Left ventricle myocardium superior (tissue), 1 donor: ENCODE measurements at regions not wholly inside any gene's neighbourhood (a gene's known extent, or its start where the extent isn't known, plus 50 kb on each side); places are given as distances from the start of the nearest gene placed in this dataset.

Experiments used
- ATAC-seq: fragments of 200-7000 bp; cut with Tn5 transposase; one replicate; pipeline ENCODE4 v1.9.1; 2020; ENCODE audit warnings: mild to moderate bottlenecking, moderate library complexity
- DNase-seq: peaks from one replicate; pipeline ENCODE4 v3.0.0-alpha.2; 2020
- intact Hi-C: fragments of 100-400 bp; cut with micrococcal nuclease; formaldehyde crosslinking; loops from one replicate; pipeline ENCODE4 v1.11.0; 2022
- donor health status: DM: no; HTN: yes; CAD: no; lungs with severe emphysema.

DNA sequence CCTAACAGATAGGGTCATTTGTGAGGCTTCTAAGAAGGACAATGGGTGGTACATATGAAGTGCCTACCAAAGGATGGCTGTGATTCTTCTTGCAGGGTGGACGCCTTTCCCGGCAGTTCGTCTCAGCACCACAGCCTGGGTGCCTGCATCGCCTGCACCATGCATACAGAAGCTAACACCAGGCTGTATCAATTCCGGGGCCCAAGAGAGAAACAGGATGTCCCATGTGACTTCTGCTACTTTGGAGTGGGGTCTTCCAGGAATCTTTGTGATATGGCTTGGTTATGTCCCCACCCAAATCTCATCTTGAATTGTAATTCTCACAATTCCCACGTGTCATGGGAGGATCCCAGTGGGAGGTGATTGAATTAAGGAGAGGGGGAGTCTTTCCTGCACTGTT is 251.6 kb upstream of the TNRC6C start:
- intact Hi-C loops, result no loop called here
- no peak for ATAC-seq
- DNase-seq, result no peak

DNA sequence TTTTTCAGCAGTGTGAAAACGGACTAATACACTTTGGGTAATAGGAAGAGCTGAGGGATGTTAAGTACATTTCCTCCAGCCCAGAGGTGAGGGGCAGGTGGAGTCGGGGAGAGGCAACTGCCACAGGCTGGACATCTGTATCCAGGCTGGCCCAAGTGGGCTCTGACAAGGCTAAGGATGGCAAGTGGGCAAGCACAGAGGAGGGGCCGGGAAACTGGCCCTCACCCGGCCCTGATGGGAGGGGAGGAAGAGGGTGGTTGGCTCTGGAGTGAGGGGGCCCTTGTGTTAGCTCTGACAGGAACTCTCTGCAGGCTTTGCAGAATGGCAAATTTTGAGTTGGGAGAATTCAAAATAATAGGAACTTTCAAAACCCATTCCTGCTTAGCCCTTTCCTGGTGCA is 251.0 kb upstream of the TNRC6C start:
- DNase-seq, result no peak
- no peak for ATAC-seq
- intact Hi-C loops, result no loop called here

DNA sequence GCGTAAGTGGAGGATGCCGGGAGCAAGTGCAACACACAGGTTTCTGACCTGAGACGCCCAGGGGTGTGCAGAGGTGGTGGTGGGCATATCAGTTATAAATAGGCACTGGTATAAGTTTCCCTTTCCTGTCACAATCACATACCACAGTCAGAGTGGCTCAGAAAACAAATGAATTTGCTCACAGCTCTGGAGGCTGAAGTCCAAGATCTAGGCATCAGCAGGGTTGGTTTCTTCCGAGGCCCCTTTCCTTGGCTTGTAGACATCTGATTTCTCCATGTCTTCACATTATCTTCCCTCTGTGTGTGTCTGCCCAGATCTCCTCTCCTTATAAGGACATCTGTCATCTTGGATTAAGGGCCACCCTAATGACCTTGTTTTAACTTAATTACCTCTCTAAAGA is 250.5 kb upstream of the TNRC6C start:
- DNase-seq (no peak), ATAC-seq (no peak)
- intact Hi-C loops, result no loop called here

DNA sequence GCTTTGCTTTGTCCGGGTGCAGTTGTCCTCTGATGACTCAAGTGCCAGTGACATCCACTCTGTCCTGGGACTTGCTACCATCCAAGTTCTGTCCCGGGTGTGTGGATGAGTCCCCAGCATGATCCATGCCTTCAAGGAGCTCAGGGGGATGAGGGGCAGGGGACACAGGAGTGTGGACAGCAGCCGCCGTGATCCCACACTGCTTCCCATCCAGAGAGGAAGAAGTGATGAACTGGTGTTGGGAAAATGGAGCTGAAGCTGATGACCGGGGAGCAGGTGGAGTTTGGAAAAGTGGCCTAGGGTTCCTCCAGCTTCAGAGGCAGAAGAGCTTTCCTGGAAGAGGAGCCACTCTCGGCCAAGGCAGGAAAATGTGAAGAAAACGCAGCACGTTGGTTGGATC is 249.6 kb upstream of the TNRC6C start:
- intact Hi-C loops, result no loop called here
- ATAC-seq (no peak), DNase-seq (no peak)

DNA sequence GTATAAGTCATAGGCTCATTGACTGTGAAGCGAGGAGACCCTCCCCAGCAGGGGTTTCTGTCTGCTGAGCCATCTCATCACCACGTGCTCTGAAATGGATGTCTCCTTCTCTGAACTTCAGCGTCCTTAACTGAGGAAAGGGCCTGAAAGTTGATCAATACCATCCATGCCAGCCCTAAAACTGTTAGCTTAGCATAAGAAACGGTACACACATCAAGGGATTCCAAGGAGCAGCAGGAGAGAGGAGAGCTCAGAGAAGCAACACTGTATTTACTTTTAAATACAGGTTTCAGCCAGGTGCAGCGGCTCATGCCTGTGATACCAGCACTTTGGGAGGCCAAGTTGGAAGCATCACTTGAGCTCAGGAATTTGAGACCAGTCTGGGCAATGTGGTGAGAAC is 248.9 kb upstream of the TNRC6C start:
- intact Hi-C loops, result no loop called here
- DNase-seq, result no peak
- ATAC-seq, result no peak

DNA sequence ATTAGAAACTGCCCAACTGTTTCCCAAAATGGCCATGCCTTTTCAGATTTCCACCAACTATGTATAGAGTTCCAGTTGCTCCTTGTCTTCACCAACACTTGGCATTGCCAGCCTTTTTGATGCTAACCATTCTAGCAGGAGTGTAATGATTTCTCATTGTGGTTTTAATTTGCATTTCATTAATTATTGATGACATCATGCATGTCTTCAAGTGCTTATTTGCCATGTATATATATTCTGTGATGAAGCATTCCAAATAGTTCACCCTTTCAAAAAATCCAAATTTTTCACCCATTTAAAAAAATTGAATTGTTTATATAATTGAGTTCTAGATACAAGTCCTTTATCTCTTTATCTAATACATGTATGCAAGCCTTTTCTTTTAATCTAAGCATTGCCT is 245.9 kb upstream of the TNRC6C start:
- DNase-seq (no peak), ATAC-seq (no peak)
- intact Hi-C loops, result no loop called here

DNA sequence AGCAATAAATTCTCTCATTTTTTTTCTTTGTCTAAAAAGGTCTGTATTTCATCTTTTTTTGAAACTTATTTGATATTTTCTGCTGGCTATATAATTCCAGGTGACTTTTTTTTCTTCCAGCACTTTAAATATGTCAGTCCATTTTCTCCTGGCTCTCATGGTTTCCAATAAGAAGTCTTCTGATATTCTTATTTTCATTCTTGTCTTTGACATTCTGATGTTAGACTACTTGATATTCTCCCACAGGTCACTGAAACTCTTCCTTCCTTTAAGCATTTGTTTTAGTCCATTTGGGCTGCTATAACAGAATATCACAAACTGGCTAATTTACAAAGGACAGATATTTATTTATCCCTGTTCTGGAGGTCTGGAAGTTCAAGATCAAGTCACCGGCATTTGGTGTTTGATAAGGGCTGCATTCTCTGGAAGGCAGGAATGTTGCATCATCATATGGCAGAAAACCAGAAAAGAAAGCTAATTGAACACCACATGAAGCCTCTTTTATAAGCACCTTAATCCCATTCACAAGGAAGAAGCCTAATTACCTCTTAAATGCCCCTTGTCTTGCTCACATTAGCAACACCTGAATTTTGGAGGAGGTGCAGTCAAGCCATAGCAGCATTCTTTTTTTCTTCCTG is 242.1 kb upstream of the TNRC6C start:
- DNase-seq (no peak), ATAC-seq (no peak)
- intact Hi-C loops, result no loop called here

DNA sequence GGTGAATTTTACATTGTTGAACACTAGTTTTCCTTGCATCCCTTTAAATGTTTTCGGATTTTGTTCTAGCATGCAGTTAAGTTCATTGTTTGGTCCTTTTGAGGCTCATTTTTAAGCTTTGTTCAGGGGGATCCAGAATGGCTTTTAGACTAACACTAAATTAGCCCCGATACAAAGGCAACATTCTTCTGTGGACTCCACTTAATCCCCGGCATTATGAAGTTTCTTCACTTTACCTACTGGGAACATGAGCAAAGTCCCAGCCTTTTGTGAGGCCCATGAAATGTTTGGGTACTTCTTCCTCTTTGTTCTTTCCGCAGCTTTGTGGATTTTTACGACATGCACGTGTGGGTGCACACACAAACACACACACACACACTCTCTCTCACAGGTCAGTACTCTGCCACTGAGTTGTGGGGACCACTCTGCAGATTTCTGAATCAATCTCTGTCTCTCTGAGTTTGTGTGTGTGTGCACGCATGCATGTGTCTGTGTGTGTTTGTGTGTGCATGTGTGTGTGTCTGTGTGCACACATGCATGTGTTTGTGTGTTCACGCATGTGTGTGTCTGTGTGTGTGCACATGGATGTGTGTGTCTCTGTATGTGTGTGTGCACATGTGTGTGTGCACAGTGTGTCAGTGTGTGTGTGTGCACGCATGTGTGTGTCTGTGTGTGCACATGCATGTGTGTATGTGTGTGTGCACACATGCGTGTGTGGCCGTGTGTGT is 240.4 kb upstream of the TNRC6C start:
- intact Hi-C loops, result no loop called here
- no peak for DNase-seq
- no peak for ATAC-seq

DNA sequence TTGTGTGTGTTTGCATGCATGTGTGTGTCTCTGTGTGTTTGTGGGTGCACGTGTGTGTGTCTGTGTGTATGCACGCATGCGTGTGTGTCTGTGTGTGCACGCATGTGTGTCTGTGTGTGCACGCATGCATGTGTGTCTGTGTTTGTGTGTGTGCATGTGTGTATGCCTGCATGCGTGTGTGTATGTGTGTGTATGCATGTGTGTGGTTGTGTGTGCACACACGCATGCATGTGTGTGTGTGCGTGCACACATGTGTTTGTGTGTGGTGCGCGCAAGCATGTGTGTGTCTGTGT is 239.9 kb upstream of the TNRC6C start:
- intact Hi-C loops, result no loop called here
- ATAC-seq, result no peak
- no peak for DNase-seq

DNA sequence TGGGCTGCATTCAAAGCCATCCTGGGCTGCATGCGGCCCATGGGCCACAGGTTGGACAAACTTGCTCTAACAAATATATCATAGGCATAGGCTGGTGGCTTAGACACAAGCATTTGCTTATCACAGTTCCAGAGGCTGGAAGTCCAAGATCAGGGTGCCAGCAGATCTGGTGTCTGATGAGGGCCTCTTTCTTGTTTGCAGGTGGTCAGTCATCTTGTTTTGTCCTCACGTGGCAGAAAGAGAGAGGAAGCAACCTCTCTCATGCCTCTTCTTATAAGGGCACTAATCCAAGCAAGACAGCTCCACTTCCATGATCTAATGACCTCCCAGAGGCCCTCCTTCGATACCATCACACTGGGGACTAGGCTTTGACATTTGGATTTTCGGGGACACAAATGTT is 238.7 kb upstream of the TNRC6C start:
- DNase-seq (no peak), ATAC-seq (no peak)
- intact Hi-C loops, result no loop called here

DNA sequence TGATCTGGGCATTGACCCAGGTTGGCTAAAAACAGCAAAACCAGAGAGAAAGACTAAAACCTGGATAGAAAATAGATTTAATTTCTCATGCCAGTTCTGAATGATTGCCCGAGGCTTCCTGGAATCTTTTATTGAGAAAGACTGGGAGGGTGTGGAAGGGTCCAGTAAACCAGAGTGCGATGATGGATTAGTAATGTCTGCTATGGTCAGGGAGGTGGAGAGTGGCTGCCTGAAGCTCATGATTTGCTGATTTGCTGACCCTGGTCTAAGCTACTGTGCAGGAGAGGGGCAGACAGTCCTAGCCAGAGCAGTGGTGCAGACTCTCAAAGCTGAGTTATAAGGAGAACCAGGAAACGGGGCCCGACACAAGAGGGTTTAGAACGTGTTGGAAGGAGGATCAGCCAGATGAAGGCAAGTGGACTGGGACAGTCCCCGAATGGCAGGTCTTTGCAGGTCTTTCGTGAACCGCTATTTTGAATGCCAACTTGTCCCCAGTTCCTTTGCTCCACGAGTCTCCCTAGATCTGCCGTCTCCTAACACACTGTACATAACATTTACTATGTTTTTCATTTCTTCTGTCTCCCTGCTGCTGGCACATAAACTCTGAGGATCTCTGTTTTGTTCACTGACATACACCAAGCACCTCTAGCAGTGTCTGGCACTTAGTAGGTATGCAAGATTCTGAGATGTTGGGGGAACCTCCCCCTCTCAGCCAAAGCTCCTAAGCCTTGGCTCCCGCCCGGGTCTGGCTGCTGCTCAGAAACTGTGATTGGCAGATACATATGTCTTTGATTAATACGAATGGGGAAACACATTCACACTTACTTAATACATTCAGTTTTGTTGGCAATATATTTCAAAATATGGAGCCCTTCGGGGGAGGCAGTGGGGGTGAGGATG is 237.3 kb upstream of the TNRC6C start:
- no peak for DNase-seq
- ATAC-seq, result no peak
- intact Hi-C loops, result no loop called here

DNA sequence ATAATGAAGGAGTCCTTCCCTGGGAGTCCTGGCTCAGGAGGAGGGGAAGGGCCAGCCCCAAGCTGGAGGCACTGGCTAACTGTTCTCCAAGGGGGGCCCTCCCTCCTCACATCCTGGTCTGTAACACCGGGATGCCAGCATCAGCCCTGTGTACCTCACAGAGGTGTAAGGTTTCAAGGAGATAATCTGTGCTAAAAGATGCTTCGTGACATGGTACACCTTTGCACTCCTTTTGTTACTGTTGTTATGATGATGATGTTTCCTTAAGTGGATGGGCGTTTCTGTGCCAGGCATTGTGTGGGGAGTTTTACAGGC is 236.7 kb upstream of the TNRC6C start:
- no peak for ATAC-seq
- intact Hi-C loops, result no loop called here
- no peak for DNase-seq

DNA sequence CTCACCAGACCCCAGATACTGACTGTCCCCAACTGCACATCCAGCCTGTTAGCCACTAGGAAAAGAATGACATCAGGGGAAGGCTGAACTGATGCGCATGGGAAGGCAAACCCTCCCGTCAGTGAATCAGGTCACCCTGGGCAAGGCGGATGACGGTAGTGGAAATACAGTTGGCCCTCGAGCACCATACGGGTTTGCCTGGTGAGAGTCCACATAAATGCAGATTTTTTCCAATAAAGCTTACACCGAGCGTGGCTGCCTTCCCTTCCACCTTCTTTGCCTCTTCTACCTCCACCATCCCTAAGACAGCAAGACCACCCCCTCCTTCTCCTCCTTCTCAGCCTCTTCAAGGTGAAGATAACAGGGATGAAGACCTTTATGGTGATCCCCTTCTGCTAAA is 236.1 kb upstream of the TNRC6C start:
- no peak for ATAC-seq
- intact Hi-C loops, result no loop called here
- no peak for DNase-seq

DNA sequence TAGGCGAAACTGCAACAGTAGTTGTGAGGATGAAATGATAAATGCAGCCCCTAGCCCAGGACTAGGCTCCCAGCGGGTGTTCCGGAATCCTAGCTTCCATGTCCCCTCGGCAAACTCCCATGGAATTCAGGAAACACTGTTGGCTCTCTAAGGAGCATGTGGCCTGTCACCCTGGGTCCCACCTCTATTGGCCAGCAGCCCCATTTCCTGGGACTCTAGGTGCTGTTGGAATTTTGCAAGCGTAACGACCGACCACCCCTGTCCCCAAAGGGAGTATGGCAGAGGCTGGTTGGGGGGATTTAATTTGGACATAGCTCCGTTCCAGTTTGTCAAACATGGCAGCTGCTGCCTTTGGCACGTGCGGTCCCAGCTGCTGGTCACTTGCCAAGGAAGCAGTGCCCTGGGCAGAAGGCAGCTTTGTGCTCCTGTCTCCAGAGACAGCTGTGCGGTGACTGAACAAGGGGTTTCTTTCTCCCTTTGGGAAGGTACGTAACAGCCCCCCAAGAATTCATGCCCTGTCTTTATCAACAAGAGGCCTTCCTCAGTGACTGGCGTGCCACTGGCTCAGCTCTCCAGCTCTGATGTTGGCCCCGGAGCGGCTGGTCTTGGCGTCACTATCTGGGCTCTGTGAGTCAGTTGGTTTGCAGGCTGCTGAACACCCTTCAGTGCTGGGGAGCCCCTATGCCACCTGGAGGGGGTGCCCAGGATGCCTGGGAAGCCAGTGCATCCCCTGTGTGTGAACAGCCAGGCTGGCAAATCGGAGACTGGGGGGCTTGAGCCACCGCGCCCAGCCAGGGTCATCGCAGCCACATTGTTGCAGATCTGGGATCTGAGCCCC is 235.2 kb upstream of the TNRC6C start:
- DNase-seq (peak; percentile 61), ATAC-seq (no peak)
- intact Hi-C loops, result no loop called here

DNA sequence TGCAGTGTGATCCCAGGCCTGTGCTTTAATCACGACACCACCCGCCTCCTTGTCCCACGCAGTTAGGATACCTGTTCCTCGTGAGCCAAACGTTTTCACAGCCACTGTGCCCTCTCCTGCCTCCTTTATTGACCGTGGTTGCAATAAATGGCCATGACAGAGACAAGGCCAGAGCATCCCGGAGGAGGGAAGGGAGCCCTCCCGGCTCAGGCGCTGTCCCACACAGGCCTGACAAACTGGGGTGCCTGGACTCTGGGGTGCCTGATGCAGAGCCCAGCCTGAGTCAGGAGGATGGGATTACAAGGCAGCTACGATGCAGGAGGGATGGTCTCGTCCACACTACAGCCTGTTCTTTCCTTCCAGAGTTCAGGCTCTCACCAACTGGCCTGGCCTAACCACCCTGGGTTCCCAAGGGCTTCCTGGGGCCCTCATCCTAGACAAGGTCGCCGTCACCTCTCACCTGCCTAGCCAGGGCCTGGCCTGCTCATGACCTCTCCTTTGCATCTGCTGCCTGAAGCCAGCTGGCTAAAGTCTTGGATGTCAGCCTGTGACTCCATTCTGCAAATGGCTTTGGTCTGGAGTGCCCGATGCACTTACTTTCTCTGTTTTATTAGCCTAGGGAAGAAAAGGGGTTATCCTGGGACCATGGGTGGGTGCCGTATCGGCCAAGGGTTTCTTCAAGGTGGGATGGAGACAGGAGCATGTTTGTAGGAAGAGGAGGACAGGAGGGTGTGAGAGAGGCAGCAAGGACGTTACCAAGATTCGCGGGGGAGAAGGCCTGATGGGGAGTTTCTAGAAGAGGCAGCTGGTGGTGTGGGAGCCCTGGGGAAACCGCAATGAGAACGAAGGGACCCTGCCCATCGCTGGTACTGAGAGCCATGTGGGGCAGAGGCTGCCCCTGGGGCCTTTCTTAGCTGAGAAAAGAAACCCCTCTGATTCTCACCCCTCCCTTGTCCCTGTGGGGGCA is 234.3 kb upstream of the TNRC6C start:
- DNase-seq (no peak), ATAC-seq (no peak)
- intact Hi-C loops, result no loop called here

DNA sequence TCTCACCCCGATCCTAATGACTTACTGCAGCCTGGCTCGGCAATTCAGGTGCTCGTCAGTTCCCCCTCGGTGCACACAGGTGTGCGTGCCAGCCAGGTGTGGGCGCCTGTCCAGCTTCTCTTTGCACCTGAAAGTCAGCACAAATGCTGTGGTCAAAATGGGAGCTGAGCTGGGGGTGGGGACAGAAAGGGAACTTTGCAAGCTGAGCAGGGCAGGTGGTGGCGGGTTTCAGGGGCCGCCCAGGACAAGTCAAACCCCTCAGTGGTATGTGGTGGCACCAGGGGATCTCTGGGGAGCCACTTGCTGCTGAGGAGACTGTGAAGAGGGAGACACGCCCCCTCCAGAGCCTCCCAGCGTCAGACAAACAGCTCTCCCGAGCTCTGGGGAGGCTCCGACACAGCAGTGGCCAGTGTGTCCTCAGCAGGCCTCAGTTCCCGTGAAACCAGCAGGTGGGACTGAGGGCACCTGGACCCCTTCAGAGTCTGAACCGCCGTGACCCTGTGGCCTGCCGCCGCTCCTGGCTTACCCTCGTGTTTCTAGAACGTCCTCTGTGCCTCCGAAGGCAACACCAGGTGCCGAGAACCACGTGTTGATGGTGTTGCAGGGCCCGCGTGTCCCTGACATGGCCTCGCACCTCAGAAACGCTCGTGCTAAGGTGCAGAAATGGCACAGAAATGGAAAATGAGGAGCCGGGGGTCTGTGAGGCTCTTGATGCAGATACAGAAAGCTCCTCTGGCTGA is 233.5 kb upstream of the TNRC6C start:
- intact Hi-C loops, result no loop called here
- no peak for ATAC-seq
- no peak for DNase-seq

DNA sequence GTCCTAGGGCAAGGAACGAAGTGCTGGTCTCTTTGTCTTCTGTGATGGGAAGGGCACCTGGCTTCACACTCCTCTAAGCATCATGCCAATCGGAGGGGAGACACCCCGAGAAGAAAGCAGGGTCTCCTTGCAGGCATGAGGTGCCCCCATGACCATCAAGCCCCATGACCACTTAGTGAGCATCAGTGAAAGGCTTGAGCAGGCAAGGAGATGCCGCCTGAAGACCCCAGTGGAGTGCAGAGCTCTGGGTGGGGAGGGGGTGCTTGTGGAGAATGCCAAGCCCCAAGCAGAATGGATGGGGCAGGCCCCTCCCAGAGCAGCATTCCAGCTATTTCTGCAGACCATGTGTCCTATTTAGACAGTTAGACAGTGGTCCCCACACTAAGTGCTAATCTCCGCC is 232.7 kb upstream of the TNRC6C start:
- ATAC-seq (no peak), DNase-seq (no peak)
- intact Hi-C loops, result no loop called here

DNA sequence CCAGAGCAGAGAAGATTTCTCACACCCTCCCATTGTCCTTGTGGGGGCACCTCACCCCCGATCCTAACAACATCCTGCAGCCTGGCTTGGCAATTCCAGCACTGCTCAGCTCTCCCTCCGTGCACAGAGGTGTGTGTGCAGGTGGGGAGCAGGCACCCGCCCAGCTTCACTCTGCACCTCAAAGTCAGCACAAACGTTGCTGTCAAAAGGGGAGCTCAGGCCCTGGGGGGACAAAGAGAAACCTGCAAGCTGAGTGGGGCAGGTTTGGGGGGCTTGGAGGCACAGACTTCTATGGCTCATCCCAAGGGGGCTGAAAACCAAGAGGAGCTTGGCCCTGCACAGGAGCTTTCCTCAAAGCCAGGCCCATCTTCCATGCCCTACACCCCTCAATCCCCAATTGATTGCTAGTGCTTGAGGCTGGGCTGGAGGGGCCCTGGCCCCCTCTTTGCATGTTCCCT is 231.9 kb upstream of the TNRC6C start:
- no peak for ATAC-seq
- intact Hi-C loops, result no loop called here
- no peak for DNase-seq
